ENCODE measurements at regions not wholly inside any gene's neighbourhood (a gene's known extent, or its start where the extent isn't known, plus 50 kb on each side); places are given as distances from the start of the nearest gene placed in this dataset.
"Not testable (repeated sequence)": the region's sequence is repeated elsewhere in the genome, so short reads cannot be mapped to it uniquely, and the experiment has no call there.

DNA sequence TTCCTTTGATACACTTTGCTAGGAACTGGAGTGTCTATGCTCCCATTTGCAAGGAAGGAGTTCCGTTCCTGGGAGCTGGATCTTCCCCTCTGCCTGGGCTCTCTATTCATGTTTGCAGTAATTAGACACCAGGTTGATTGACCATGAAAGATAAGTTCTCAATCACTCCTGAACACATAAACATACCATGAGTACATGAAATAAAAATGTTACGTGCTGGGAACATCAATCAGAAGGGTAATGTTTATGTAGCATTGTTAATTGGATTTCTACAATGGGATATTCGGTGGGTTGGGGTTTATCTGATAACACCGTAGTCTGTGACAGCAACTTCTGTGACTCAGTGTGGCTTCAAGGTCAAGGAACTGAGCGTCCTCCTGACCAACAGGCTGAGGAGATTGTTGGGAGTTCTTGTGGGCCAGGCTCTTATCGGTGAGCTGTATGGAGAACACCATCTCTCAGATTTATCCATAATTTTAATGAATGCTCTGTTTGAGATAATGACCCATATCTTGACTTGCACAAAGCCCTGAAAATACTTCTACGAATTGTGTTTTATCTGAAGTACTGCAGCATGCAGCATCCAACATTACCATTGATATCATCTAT lies 136.4 kb downstream of the NPIPB5 start:
- no peak overlapping the region for H3K27ac ChIP-seq
- whole genome bisulfite sequencing, 2 donors = 62 to 63% methylated on average over 7 of the region's 7 CpGs
- H3K4me3 ChIP-seq = no peak overlapping the region
- ATAC-seq (ENCODE audit: low FRiP score in 2 of 2) (no peak), DNase-seq (no peak)
- H3K9me3 ChIP-seq = no peaks in the 10 kb centered on the region
- no peaks in the 10 kb centered on the region for H3K27me3 ChIP-seq
- no peak for TF ChIP-seq EP300 (IDR thresholded peaks at IDR 0.05)
- TF ChIP-seq POLR2A (IDR thresholded peaks at IDR 0.05) = no peak
- no peak for TF ChIP-seq POLR2AphosphoS5 (IDR thresholded peaks at IDR 0.05)
- TF ChIP-seq, protein P1, sequence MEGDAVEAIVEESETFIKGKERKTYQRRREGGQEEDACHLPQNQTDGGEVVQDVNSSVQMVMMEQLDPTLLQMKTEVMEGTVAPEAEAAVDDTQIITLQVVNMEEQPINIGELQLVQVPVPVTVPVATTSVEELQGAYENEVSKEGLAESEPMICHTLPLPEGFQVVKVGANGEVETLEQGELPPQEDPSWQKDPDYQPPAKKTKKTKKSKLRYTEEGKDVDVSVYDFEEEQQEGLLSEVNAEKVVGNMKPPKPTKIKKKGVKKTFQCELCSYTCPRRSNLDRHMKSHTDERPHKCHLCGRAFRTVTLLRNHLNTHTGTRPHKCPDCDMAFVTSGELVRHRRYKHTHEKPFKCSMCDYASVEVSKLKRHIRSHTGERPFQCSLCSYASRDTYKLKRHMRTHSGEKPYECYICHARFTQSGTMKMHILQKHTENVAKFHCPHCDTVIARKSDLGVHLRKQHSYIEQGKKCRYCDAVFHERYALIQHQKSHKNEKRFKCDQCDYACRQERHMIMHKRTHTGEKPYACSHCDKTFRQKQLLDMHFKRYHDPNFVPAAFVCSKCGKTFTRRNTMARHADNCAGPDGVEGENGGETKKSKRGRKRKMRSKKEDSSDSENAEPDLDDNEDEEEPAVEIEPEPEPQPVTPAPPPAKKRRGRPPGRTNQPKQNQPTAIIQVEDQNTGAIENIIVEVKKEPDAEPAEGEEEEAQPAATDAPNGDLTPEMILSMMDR (IDR thresholded peaks at IDR 0.05) = no peak
- H3K4me1 ChIP-seq = no peaks in the 10 kb centered on the region
- no peaks in the 10 kb centered on the region for H3K36me3 ChIP-seq

DNA sequence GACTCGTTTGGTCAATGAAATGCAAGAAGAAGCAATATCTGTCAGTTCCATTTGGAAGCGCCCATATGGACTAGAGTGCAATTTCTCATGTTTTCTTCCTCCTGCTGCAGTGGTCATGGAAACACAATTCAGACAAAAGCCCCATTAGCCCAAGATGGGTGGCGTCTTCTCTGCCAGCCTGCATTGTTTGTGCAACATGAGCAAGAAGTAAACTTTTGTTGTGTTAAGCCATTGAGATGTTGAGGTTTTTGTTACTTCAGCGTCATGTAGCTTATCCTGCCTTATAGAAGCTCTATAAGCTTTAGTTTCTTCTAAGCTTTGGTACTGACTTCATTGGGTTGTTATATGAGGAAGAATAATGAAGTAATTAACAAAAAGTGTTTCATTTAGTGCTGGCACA lies 137.4 kb downstream of the NPIPB5 start:
- ATAC-seq (ENCODE audit: low FRiP score in 2 of 2) (no peak), DNase-seq (no peak)
- H3K4me1 ChIP-seq = no peaks in the 10 kb centered on the region
- 75 to 76% methylated on average over 4 of the region's 4 CpGs for WGBS, 2 donors
- H3K36me3 ChIP-seq = no peaks in the 10 kb centered on the region
- H3K9me3 ChIP-seq = no peaks in the 10 kb centered on the region
- TF ChIP-seq EP300 (IDR thresholded peaks at IDR 0.05) (no peak), POLR2A (IDR thresholded peaks at IDR 0.05) (no peak), POLR2AphosphoS5 (IDR thresholded peaks at IDR 0.05) (no peak)
- TF ChIP-seq, protein P1 (IDR thresholded peaks at IDR 0.05) = no peak
- no peaks in the 10 kb centered on the region for H3K27me3 ChIP-seq
- no peak overlapping the region for H3K4me3 ChIP-seq
- no peak overlapping the region for H3K27ac ChIP-seq

DNA sequence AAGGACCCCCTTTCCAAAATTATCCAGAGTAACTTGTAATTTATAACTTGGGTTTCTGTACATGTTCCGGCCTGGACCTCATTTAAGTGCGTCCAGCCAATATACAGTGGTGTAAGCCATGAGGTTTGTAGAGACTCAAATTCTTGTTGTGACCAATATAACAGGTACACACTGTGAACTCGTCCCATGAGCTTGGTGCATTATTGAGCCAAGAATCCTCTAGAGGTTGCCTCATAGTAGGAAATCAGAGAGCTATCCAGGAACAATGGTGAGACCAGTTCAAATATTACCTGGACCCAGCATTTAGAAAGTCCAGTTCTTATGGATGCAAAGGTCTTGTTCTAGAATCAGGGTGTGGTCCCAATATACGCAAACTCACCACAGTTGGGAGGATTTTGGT lies 138.2 kb downstream of the NPIPB5 start:
- H3K27me3 ChIP-seq = no peaks in the 10 kb centered on the region
- DNase-seq (no peak), ATAC-seq (ENCODE audit: low FRiP score in 2 of 2) (no peak)
- H3K36me3 ChIP-seq = no peaks in the 10 kb centered on the region
- 90 to 96% methylated on average over 4 of the region's 4 CpGs for WGBS, 2 donors
- no peaks in the 10 kb centered on the region for H3K4me1 ChIP-seq
- no peaks in the 10 kb centered on the region for H3K9me3 ChIP-seq
- no peak overlapping the region for H3K4me3 ChIP-seq
- no peak overlapping the region for H3K27ac ChIP-seq
- TF ChIP-seq POLR2AphosphoS5 (IDR thresholded peaks at IDR 0.05) = no peak
- TF ChIP-seq, protein P1 (IDR thresholded peaks at IDR 0.05) = no peak
- no peak for TF ChIP-seq EP300 (IDR thresholded peaks at IDR 0.05)
- no peak for TF ChIP-seq POLR2A (IDR thresholded peaks at IDR 0.05)

DNA sequence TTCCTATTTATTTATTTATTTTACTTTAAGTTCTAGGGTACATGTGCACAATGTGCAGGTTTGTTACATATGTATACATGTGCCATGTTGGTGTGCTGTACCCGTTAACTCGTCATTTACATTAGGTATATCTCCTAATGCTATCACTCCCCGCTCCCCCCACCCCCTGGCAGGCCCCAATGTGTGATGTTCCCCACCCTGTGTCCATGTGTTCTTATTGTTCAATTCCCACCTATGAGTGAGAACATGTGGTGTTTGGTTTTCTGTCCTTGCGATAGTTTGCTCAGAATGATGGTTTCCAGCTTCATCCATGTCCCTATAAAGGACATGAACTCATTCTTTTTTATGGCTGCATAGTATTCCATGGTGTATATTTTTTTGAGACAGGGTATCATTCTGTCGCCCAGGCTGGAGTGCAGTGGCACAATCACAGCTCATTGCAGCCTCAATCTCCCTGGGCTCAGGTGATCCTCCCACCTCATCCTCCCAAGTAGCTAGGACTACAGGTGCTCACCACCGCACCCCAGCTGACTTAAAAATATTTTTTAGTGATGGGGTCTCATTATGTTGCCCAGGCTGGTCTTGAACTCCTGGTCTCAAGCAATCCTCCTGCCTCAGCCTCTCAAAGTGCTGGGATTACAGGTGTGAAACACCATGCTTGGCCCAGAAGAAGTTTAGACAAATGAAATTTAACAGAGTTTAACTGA lies 140.6 kb downstream of the NPIPB5 start:
- not testable (repeated sequence) for H3K9me3 ChIP-seq; H3K4me3 ChIP-seq; DNase-seq; H3K27me3 ChIP-seq; H3K4me1 ChIP-seq; ATAC-seq (ENCODE audit: low FRiP score in 2 of 2); H3K27ac ChIP-seq; H3K36me3 ChIP-seq
- WGBS, 2 donors = 89 to 95% methylated on average over 6 of the region's 6 CpGs

DNA sequence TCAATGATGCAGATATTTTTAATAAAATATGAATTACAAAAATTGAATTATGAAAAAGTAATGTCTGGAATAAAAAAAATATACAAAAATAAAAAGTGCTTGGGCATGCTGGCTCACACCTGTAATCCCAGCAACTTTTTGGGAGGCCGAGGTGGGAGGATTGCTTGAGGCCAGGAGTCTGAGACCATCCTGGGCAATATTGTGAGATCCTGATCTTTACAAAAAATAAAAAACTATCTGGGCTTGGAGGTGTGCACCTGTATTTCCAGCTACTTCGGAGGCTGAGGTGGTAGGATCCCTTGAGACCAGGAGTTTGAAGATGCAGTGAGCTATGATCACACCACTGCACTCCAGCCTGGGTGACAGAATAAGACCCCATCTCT lies 141.8 kb downstream of the NPIPB5 start:
- Histone ChIP-seq H3K4me1 (no peaks in the 10 kb centered on the region), H3K36me3 (no peaks in the 10 kb centered on the region), H3K27ac (no peak overlapping the region), H3K27me3 (no peaks in the 10 kb centered on the region), H3K4me3 (no peak overlapping the region), H3K9me3 (no peaks in the 10 kb centered on the region)
- TF ChIP-seq EP300 (IDR thresholded peaks at IDR 0.05) (no peak), POLR2AphosphoS5 (IDR thresholded peaks at IDR 0.05) (no peak), POLR2A (IDR thresholded peaks at IDR 0.05) (no peak)
- TF ChIP-seq, protein P1 (IDR thresholded peaks at IDR 0.05) = no peak
- DNase-seq = no peak
- ATAC-seq (ENCODE audit: low FRiP score in 2 of 2) = no peak
- WGBS, 2 donors = 84% methylated on average over 2 of the region's 2 CpGs

Data from upper lobe of left lung (tissue), 6 donors.